ENCODE measurements at regions not wholly inside any gene's neighbourhood (a gene's known extent, or its start where the extent isn't known, plus 50 kb on each side); places are given as distances from the start of the nearest gene placed in this dataset.

DNA sequence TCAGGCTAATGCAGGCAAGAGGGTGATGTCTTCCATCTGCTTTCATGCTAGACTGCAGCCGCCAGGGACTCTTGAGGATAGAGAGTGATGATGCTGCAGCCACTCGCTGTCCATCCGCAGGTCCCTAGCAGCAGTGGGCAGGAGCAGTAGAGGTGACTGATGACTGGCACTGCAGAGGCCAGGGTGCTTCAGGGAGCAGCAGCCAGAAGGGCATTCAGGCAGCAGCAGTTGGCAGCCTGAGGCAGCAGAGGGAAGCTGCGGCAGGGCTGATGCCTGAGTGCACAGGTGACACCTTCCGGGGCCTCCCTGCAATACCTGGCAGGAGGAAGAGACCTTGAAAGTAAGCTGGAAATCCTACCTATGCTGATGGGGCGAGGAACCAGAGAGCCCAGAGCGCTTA is 214.2 kb downstream of the ICOS start:
- ChIA-PET CTCF (interaction anchor here (1.8 to 2.1 kb wide), 2 partner anchors 10 to 27 kb away, joined by 8 to 16 read pairs; no protein-coding TSS in a partner anchor), POLR2A (no interaction called here)
- no peak for DNase-seq (ENCODE audit: extremely low spot score)
- TF ChIP-seq, protein P1, sequence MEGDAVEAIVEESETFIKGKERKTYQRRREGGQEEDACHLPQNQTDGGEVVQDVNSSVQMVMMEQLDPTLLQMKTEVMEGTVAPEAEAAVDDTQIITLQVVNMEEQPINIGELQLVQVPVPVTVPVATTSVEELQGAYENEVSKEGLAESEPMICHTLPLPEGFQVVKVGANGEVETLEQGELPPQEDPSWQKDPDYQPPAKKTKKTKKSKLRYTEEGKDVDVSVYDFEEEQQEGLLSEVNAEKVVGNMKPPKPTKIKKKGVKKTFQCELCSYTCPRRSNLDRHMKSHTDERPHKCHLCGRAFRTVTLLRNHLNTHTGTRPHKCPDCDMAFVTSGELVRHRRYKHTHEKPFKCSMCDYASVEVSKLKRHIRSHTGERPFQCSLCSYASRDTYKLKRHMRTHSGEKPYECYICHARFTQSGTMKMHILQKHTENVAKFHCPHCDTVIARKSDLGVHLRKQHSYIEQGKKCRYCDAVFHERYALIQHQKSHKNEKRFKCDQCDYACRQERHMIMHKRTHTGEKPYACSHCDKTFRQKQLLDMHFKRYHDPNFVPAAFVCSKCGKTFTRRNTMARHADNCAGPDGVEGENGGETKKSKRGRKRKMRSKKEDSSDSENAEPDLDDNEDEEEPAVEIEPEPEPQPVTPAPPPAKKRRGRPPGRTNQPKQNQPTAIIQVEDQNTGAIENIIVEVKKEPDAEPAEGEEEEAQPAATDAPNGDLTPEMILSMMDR (IDR thresholded peaks at IDR 0.05; ENCODE audit: control extremely low read depth, extremely low read depth, low read depth, missing control alignments) = no peak

DNA sequence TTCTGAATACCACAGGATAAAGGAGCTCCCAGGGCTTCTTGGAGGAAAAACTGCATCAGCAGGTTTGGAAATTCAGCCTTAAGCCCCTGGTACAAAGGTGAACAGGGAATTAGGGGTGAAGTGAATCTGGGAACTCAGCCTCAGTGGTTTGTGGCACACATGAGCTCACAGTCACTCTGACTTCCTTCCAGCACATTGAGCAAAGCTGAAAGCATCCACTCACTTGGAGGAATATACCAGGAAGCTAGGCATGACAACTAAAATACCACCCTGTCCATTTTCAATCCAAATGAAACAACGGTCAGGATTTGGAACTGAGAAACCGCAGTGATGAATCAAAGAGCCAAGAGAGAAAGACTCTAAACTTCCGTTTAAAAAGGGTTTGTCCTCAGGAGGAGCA is 216.1 kb downstream of the ICOS start:
- DNase-seq (ENCODE audit: extremely low spot score) = no peak
- TF ChIP-seq, protein P1 (IDR thresholded peaks at IDR 0.05; ENCODE audit: control extremely low read depth, extremely low read depth, low read depth, missing control alignments) = no peak
- POLR2A ChIA-PET = no interaction called here
- CTCF ChIA-PET = interaction anchor here (0.8 to 1.2 kb wide), 4 partner anchors 8 to 130 kb away, joined by 3 to 4 read pairs (median 3); no protein-coding TSS in a partner anchor

GRCh38 chr2:204154863-204155262 is 218.3 kb downstream of the ICOS start:
- POLR2A ChIA-PET = no interaction called here

DNA sequence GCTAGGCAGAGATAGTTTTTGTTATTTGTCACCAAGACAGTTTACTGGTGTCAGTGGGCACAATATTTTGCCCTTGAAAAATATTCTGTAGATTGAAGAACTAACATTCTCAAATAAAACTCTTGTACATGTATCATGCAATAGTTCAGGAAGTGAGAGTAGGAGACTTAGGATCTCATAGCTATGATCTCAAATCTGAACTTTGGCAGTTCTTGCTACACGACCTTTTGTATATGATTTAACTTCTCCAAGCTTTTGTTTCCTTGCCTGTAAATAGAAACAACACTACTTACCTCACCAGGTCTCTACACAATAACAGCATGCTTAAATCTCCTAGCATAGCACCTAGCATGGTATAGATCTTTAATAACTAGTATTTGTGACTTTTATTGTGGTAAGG is 219.9 kb downstream of the ICOS start:
- ChIA-PET CTCF (interaction anchor here (1.2 to 1.5 kb wide), 2 partner anchors 11 to 22 kb away, joined by 4 read pairs; no protein-coding TSS in a partner anchor), POLR2A (no interaction called here)
- TF ChIP-seq, protein P1 (IDR thresholded peaks at IDR 0.05; ENCODE audit: control extremely low read depth, extremely low read depth, low read depth, missing control alignments) = no peak
- no peak for DNase-seq (ENCODE audit: extremely low spot score)

More at GRCh38 chr2:204154863-204155262, 218.3 kb downstream of the ICOS start:
- no peak for DNase-seq (ENCODE audit: extremely low spot score)
- TF ChIP-seq, protein P1 (IDR thresholded peaks at IDR 0.05; ENCODE audit: control extremely low read depth, extremely low read depth, low read depth, missing control alignments) = no peak
- CTCF ChIA-PET = interaction anchor here (1.0 to 1.7 kb wide), 3 partner anchors 10 to 71 kb away, joined by 4 to 5 read pairs (median 4); no protein-coding TSS in a partner anchor

GRCh38 chr2:204157684-204158083 is 221.1 kb downstream of the ICOS start:
- ChIA-PET POLR2A (no interaction called here), CTCF (interaction anchor here (2.9 kb wide), 1 partner anchor 13 kb away, joined by 12 read pairs; no protein-coding TSS in a partner anchor)
- DNase-seq (ENCODE audit: extremely low spot score) = no peak
- TF ChIP-seq, protein P1 (IDR thresholded peaks at IDR 0.05; ENCODE audit: control extremely low read depth, extremely low read depth, low read depth, missing control alignments) = no peak

DNA sequence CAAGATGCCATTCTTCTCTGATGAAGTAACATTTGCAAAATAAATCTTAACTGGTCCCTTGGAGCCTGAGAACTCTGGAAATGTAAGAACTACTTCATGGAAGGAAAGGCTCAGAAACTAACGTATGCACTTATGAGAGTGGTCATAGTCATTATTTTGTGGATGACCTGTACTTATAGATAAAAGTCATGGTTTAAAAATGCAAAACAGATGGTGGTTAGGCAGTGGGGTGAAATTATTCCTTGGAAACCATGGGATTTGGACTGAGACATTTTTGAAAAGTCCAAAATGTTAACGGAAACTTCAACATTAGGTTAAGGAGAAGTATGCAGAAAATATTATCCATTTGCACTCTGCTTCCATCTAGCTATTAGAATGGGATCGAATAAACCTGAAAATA is 223.0 kb downstream of the ICOS start:
- TF ChIP-seq, protein P1 (IDR thresholded peaks at IDR 0.05; ENCODE audit: control extremely low read depth, extremely low read depth, low read depth, missing control alignments) = no peak
- DNase-seq (ENCODE audit: extremely low spot score) = no peak
- CTCF ChIA-PET = interaction anchor here (1.0 to 2.9 kb wide), 5 partner anchors 9 to 18 kb away, joined by 3 to 12 read pairs (median 9); no protein-coding TSS in a partner anchor
- POLR2A ChIA-PET = no interaction called here

Data from GM10248 (cell line).